GM13976 (cell line): ENCODE measurements at regions not wholly inside any gene's neighbourhood (a gene's known extent, or its start where the extent isn't known, plus 50 kb on each side); places are given as distances from the start of the nearest gene placed in this dataset.

ENCODE experiments used
- DNase-seq: peaks from one replicate; pipeline ENCODE4 v3.0.0; 2012; ENCODE audit warnings: low spot score
- in situ Hi-C: fragments of 300-500 bp; cut with MboI; formaldehyde crosslinking; loops from one replicate; pipeline ENCODE4 v1.12.0; 2022; ENCODE audit warnings: low sequenced_read_pairs, mixed read lengths, inconsistent platforms; ENCODE audit not compliant: unreplicated experiment
- TF ChIP-seq, protein P1 (sequence below): IDR thresholded peaks from 2 replicates; pipeline ENCODE4 v1.5.1; 2012; ENCODE audit warnings: borderline replicate concordance, mild to moderate bottlenecking; ENCODE audit not compliant: insufficient read depth; ENCODE audit errors: extremely low read depth, missing control alignments, control extremely low read depth

DNA sequence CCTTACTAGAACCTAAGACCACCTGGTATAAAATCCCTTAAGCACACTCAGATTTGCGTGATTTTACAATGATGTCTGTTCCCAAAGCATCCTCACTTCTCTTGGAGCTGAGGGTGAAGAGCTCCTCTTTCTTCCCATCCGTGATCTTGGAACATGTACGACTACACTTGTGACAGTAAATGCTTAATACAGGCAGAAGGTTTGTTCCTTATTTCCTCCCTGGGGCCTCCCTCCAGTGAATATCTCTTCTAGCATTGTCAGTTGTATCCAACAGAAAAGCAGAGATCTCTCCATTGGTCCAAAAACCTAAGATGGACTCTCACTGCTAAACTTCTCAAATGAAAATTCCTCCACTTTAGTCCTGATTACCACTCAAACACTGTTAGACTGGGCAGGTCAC, 103.6 kb upstream of the VPREB1 start:
- in situ Hi-C loops: no loop called here

DNA sequence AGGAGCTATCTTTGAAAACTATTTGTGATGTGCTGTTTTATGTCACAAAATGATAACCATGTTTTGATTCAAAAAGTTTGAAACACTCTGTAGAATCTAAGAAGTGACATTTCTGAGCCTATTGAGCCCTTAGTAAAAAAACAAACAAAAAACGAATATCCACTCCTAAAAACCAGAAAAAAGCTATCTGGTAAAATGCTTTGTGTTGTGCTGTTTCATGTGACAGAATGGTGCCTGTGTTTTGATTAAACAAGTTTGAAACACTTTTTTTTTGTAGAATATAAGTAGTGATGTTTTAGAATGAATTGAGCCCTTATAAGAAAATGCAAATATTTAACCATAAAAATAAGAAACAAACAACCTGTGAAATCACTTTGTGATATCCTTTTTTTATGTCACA, 105.2 kb upstream of the VPREB1 start:
- TF ChIP-seq, protein P1, sequence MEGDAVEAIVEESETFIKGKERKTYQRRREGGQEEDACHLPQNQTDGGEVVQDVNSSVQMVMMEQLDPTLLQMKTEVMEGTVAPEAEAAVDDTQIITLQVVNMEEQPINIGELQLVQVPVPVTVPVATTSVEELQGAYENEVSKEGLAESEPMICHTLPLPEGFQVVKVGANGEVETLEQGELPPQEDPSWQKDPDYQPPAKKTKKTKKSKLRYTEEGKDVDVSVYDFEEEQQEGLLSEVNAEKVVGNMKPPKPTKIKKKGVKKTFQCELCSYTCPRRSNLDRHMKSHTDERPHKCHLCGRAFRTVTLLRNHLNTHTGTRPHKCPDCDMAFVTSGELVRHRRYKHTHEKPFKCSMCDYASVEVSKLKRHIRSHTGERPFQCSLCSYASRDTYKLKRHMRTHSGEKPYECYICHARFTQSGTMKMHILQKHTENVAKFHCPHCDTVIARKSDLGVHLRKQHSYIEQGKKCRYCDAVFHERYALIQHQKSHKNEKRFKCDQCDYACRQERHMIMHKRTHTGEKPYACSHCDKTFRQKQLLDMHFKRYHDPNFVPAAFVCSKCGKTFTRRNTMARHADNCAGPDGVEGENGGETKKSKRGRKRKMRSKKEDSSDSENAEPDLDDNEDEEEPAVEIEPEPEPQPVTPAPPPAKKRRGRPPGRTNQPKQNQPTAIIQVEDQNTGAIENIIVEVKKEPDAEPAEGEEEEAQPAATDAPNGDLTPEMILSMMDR: no peak
- no peak for DNase-seq
- in situ Hi-C loops: no loop called here

More for the DNA sequence above, 103.6 kb upstream of the VPREB1 start:
- TF ChIP-seq, protein P1: no peak
- no peak for DNase-seq

DNA sequence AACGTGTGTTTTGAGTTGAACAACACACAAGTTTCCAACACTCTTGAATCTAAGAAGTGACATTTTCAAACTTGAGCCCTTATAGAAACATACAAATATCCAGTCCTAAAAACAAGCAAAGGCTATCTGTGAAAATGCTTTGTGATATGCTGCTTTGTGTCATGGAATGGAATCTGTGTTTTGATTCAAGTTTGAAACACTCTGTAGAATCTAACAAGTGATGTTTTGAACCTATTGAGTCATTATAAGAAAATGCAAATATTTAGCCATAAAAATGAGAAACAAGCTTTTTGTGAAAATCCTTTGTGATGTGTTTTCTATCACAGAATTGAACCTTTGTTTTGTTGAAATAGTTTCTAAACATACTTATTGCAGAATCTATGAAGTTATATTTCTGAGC, 105.7 kb upstream of the VPREB1 start:
- in situ Hi-C loops: no loop called here
- DNase-seq: no peak
- TF ChIP-seq, protein P1: no peak

DNA sequence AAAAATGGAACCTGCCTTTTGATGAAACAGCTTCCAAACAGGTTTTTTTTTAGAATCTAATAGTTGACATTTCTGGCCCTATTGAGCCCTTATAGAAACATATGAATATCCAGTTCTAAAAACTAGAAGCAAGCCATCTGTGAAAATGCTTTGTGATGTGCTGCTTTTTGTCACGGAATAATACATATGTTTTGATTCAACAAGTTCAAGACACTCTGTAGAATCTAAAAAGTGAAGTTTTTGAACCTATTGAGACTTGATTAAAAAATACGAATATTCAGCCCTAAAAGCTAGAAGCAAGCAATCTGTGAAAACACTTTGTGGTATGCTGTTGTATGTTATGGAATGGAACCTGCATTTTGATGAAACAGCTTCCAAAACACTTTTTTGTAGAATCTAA, 106.7 kb upstream of the VPREB1 start:
- no peak for DNase-seq
- TF ChIP-seq, protein P1: no peak
- in situ Hi-C loops: no loop called here

DNA sequence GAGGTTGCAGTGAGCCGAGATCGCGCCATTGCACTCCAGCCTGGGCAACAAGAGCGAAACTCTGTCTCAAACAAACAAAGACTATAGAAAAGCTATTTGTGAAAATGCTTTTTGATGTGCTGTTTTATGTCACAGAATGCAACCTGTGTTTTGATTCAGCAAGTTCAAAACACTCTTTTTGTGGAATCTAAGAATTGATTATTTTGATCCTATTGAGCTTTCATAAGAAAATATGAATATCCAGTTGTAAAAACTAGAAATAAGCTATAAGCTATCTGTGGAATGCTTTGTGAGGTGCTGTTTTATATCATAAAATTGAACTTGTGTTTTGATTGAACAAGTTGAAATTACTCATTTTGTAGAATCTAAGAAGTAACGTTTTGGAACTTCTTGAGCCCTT, 110.7 kb upstream of the VPREB1 start:
- TF ChIP-seq, protein P1: no peak
- DNase-seq: no peak
- in situ Hi-C loops: no loop called here

DNA sequence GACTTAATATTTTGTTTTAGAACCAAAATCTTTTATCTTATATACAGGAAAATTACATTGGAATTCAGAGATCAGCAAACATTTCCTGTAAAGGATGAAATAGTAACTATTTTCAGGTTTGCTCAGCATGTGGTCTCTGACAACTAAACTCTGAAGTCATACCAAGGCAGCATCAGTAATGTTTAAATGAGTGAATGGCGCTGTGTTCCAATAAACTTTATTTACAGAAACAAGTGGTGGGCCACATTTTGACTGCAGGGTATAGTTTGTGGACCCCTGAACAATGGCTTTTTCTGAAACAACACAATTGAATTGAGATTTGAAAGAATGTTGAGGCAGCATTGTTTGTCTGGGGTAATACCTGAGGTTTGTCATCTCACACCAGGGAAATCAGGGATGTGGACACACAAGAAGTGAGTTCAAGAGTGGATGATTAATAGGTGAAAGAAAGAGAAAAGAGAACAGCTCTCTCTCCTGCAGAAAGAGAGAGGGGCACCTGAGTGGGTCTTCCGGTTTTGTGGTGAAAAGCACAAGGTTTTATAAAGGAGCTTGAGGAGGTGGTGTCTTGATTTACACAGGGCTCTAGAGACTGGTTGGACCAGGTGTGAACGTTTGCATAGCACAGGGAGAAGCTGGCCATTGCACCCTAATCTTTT, 113.5 kb upstream of the VPREB1 start:
- TF ChIP-seq, protein P1: no peak
- in situ Hi-C loops: no loop called here
- DNase-seq: no peak
